ENCODE measurements at regions not wholly inside any gene's neighbourhood (a gene's known extent, or its start where the extent isn't known, plus 50 kb on each side); places are given as distances from the start of the nearest gene placed in this dataset.
A peak's percentile ranks its signal among the peaks of the same experiment; 100 is the strongest.

DNA sequence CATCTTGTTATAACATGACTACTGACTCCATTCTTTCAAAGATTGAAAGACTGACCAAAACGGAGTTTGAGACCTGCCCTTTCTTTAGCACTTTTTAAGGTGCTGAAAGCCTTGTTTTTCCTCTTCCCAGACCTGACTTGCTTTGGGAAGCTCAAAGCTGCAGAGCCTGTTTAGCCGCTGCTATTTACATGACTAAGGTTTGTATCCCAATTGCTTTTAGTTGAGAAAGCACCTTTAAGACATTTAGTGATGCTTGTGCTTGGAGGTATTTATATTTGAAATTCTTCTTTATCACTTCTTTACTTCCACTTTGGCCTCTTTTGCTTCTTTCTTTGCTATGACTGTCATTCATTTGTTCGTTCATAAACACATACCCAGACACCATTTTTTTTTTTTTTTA is 182.6 kb upstream of the ELL2 start (continued):
- TF ChIP-seq KDM1A (IDR thresholded peaks at IDR 0.05; ENCODE audit: borderline replicate concordance, low read length): no peak
- no peak for TF ChIP-seq CBX8 (IDR thresholded peaks at IDR 0.05; ENCODE audit: borderline replicate concordance, low read depth, low read length)
- TF ChIP-seq, protein P1, sequence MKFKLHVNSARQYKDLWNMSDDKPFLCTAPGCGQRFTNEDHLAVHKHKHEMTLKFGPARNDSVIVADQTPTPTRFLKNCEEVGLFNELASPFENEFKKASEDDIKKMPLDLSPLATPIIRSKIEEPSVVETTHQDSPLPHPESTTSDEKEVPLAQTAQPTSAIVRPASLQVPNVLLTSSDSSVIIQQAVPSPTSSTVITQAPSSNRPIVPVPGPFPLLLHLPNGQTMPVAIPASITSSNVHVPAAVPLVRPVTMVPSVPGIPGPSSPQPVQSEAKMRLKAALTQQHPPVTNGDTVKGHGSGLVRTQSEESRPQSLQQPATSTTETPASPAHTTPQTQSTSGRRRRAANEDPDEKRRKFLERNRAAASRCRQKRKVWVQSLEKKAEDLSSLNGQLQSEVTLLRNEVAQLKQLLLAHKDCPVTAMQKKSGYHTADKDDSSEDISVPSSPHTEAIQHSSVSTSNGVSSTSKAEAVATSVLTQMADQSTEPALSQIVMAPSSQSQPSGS (IDR thresholded peaks at IDR 0.05; ENCODE audit: low read length): 0 out of 2 replicates have a peak, but pooled peaks have one; percentile 33
- TF ChIP-seq KDM4A (IDR thresholded peaks at IDR 0.05; ENCODE audit: low read depth, low read length, severe bottlenecking): no peak
- TF ChIP-seq CTBP2 (IDR thresholded peaks at IDR 0.05; ENCODE audit: borderline replicate concordance, insufficient read depth, insufficient read length, low read length): no peak
- TF ChIP-seq, protein P2, sequence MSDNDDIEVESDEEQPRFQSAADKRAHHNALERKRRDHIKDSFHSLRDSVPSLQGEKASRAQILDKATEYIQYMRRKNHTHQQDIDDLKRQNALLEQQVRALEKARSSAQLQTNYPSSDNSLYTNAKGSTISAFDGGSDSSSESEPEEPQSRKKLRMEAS (IDR thresholded peaks at IDR 0.05): no peak
- no peak for TF ChIP-seq GTF2F1 (IDR thresholded peaks at IDR 0.05; ENCODE audit: borderline replicate concordance, low read depth, low read length)

All from H1 (cell line).